ENCODE measurements at regions not wholly inside any gene's neighbourhood (a gene's known extent, or its start where the extent isn't known, plus 50 kb on each side); places are given as distances from the start of the nearest gene placed in this dataset.

GRCh38 chr10:83769281-83769820 is 370.0 kb upstream of the GHITM start:
- TF ChIP-seq SP2 (IDR thresholded peaks at IDR 0.05; ENCODE audit: low read length) (no peak), HDAC2 (IDR thresholded peaks at IDR 0.05; ENCODE audit: borderline replicate concordance in 1 of 2, low read depth in 2 of 2, low read length in 2 of 2) (no peak), CTCF (IDR thresholded peaks at IDR 0.05; ENCODE audit: control extremely low read depth in 1 of 3, insufficient read depth in 1 of 3, low read depth in 1 of 3, low read length in 3 of 3) (no peak), EZH2 (IDR thresholded peaks at IDR 0.05; ENCODE audit: low read depth, low read length, severe bottlenecking) (no peak), SIN3A (conservative IDR thresholded peaks at IDR 0.05 in 1 of 2, IDR thresholded peaks at IDR 0.05 in 1 of 2; ENCODE audit: low read depth in 1 of 2, low read length in 2 of 2) (no peak), KDM5A (IDR thresholded peaks at IDR 0.05; ENCODE audit: low read length) (no peak), USF2 (IDR thresholded peaks at IDR 0.05; ENCODE audit: low read length) (no peak), CEBPB (IDR thresholded peaks at IDR 0.05; ENCODE audit: low read depth, low read length) (no peak), CHD2 (IDR thresholded peaks at IDR 0.05; ENCODE audit: low read length) (no peak), CREB1 (IDR thresholded peaks at IDR 0.05) (no peak)
